HG02852 (cell line): ENCODE measurements at regions not wholly inside any gene's neighbourhood (a gene's known extent, or its start where the extent isn't known, plus 50 kb on each side); places are given as distances from the start of the nearest gene placed in this dataset.
"Not testable (repeated sequence)": the region's sequence is repeated elsewhere in the genome, so short reads cannot be mapped to it uniquely, and the experiment has no call there.

ENCODE experiments used
- ATAC-seq: cut with Tn5 transposase; IDR thresholded peaks from one replicate; pipeline ENCODE4 v1.9.1; 2021; ENCODE audit warnings: mild to moderate bottlenecking, moderate library complexity; ENCODE audit not compliant: unreplicated experiment

- ATAC-seq, result no peak
These were observed 190.3 kb upstream of the TMEM196 start for GRCh38 chr7:19963695-19964094.

GRCh38 chr7:19958309-19958896, 185.0 kb upstream of the TMEM196 start:
- ATAC-seq, result no peak

GRCh38 chr7:19957664-19958063, 184.2 kb upstream of the TMEM196 start:
- ATAC-seq, result no peak

GRCh38 chr7:19954166-19954565, 180.7 kb upstream of the TMEM196 start:
- ATAC-seq, result not testable (repeated sequence)

- not testable (repeated sequence) for ATAC-seq
These were observed 180.0 kb upstream of the TMEM196 start for GRCh38 chr7:19953411-19953810.

- ATAC-seq, result no peak
These were observed 174.7 kb upstream of the TMEM196 start for GRCh38 chr7:19948160-19948559.

- ATAC-seq, result no peak
These were observed 171.1 kb upstream of the TMEM196 start for GRCh38 chr7:19944363-19945120.

- no peak for ATAC-seq
These were observed 166.3 kb upstream of the TMEM196 start for GRCh38 chr7:19939746-19940145.

- no peak for ATAC-seq
These were observed 159.3 kb upstream of the TMEM196 start for GRCh38 chr7:19932549-19933249.

GRCh38 chr7:19930851-19931250, 157.4 kb upstream of the TMEM196 start:
- no peak for ATAC-seq

- no peak for ATAC-seq
These were observed 156.6 kb upstream of the TMEM196 start for GRCh38 chr7:19930051-19930450.

GRCh38 chr7:19928247-19928646, 154.8 kb upstream of the TMEM196 start:
- ATAC-seq, result peak; percentile 95

- no peak for ATAC-seq
These were observed 147.3 kb upstream of the TMEM196 start for GRCh38 chr7:19920705-19921104.

- no peak for ATAC-seq
These were observed 146.7 kb upstream of the TMEM196 start for GRCh38 chr7:19920166-19920565.

GRCh38 chr7:19919261-19920095, 146.1 kb upstream of the TMEM196 start:
- ATAC-seq, result no peak

- no peak for ATAC-seq
These were observed 142.6 kb upstream of the TMEM196 start for GRCh38 chr7:19916046-19916445.

GRCh38 chr7:19915596-19915995, 142.2 kb upstream of the TMEM196 start:
- no peak for ATAC-seq

GRCh38 chr7:19914866-19915265, 141.4 kb upstream of the TMEM196 start:
- ATAC-seq, result no peak

- no peak for ATAC-seq
These were observed 126.7 kb upstream of the TMEM196 start for GRCh38 chr7:19900118-19900517.

- ATAC-seq, result no peak
These were observed 126.1 kb upstream of the TMEM196 start for GRCh38 chr7:19899529-19899928.

- not testable (repeated sequence) for ATAC-seq
These were observed 109.5 kb upstream of the TMEM196 start for GRCh38 chr7:19882893-19883292.
